B cell (primary cell): ENCODE measurements at regions not wholly inside any gene's neighbourhood (a gene's known extent, or its start where the extent isn't known, plus 50 kb on each side); places are given as distances from the start of the nearest gene placed in this dataset.

Experiments used
- ATAC-seq: fragments of 200-7000 bp; cut with Tn5 transposase; one replicate; pipeline ENCODE4 v1.10.0; 2021; ENCODE audit warnings: low read depth, mild to moderate bottlenecking, moderate number of reproducible peaks, moderate library complexity
- CTCF ChIA-PET: fragments of 350-600 bp; sonication (Branson Sonifier 250); formaldehyde crosslinking; loops from one replicate; lab custom pipeline; 2021; ENCODE audit warnings: antibody characterized with exemption, inconsistent platforms; lab: Charles Lee
- POLR2A ChIA-PET: fragments of 350-600 bp; sonication (Branson Sonifier 250); formaldehyde crosslinking; loops from one replicate; lab custom pipeline; 2021; ENCODE audit warnings: antibody characterized with exemption; lab: Charles Lee
- DNase-seq: peaks from one replicate; pipeline ENCODE4 v3.0.0; 2013
- H2AFZ ChIP-seq: 2 replicates; pipeline ENCODE4 v1.6.1; 2012; ENCODE audit warnings: mild to moderate bottlenecking, low read depth, low read length; ENCODE audit not compliant: insufficient read depth, poor library complexity, severe bottlenecking
- H3K27ac ChIP-seq, 2 donors: 1 replicate in 1 of 2; 2 replicates in 1 of 2; pipeline ENCODE4 v1.5.1; 2012 to 2013; ENCODE audit warnings: low read length in 2 of 2, mild to moderate bottlenecking in 2 of 2, moderate library complexity in 1 of 2
- H3K27me3 ChIP-seq, 4 experiments: fragments of 200-600 bp in 1 of 4; sonication (generic) in 1 of 4; replicated peaks in 1 of 4; 1 replicate in 2 of 4; 2 replicates in 2 of 4; pipeline versions ENCODE4 v1.6.1 to v1.7.0; 2013 to 2016; ENCODE audit warnings: low read length in 3 of 4, mild to moderate bottlenecking in 2 of 4, mixed read lengths in 1 of 4, moderate library complexity in 1 of 4; ENCODE audit not compliant: insufficient read depth in 4 of 4, control insufficient read depth in 3 of 4; ENCODE audit errors: control extremely low read depth in 1 of 4
- H3K36me3 ChIP-seq, 2 experiments: replicated peaks in 1 of 2; 1 replicate in 1 of 2; 2 replicates in 1 of 2; pipeline versions ENCODE4 v1.6.1 to v1.7.1; 2013; ENCODE audit warnings: low read length in 1 of 2; ENCODE audit not compliant: insufficient read depth in 2 of 2, control insufficient read depth in 1 of 2; ENCODE audit errors: control extremely low read depth in 1 of 2, extremely low read depth in 1 of 2
- H3K4me1 ChIP-seq, 2 donors: fragments of 200-600 bp in 1 of 2; sonication (generic) in 1 of 2; 1 replicate in 1 of 2; 2 replicates in 1 of 2; pipeline versions ENCODE4 v1.5.1 to v1.6.1; 2013 to 2017; ENCODE audit warnings: low read length in 2 of 2; ENCODE audit not compliant: control insufficient read depth in 2 of 2, insufficient read depth in 2 of 2
- H3K4me2 ChIP-seq: replicated peaks from 2 replicates; pipeline ENCODE3; 2012; ENCODE audit warnings: mild to moderate bottlenecking, low read depth, low read length; ENCODE audit not compliant: poor library complexity, severe bottlenecking
- H3K4me3 ChIP-seq, 5 experiments: fragments of 200-600 bp in 1 of 5; sonication (generic) in 1 of 5; 1 replicate in 3 of 5; 2 replicates in 2 of 5; pipeline versions ENCODE4 v1.5.1 to v1.7.0; 2011 to 2016; ENCODE audit warnings: low read length in 4 of 5, mild to moderate bottlenecking in 4 of 5, low read depth in 2 of 5, control low read depth in 1 of 5, moderate library complexity in 1 of 5; ENCODE audit not compliant: insufficient read depth in 1 of 5; ENCODE audit errors: control extremely low read depth in 1 of 5, extremely low read depth in 1 of 5
- H3K79me2 ChIP-seq: fragments of 200-600 bp; sonication (generic); one replicate; pipeline ENCODE4 v1.6.0; 2016; ENCODE audit warnings: low read length; ENCODE audit not compliant: control insufficient read depth, insufficient read depth
- H3K9ac ChIP-seq: fragments of 200-600 bp; sonication (generic); 2 replicates; pipeline ENCODE4 v1.6.1; 2017; ENCODE audit warnings: mild to moderate bottlenecking, low read length, moderate library complexity
- H3K9me3 ChIP-seq, 3 donors: one replicate each; pipeline versions ENCODE4 v1.6.1 to v1.7.1; 2013; ENCODE audit warnings: low read length in 2 of 3; ENCODE audit not compliant: control insufficient read depth in 2 of 3, insufficient read depth in 1 of 3; ENCODE audit errors: control extremely low read depth in 1 of 3
- H4K20me1 ChIP-seq: 2 replicates; pipeline ENCODE4 v1.6.0; 2012; ENCODE audit warnings: mild to moderate bottlenecking, low read length; ENCODE audit not compliant: insufficient read depth, control insufficient read depth, poor library complexity, severe bottlenecking
- H3K27ac Mint-ChIP-seq: one replicate; pipeline ENCODE4 v1.8.0; 2021; ENCODE audit warnings: mixed read lengths
- H3K27me3 Mint-ChIP-seq: one replicate; pipeline ENCODE4 v1.8.0; 2021; ENCODE audit warnings: mixed read lengths
- H3K4me1 Mint-ChIP-seq: one replicate; pipeline ENCODE4 v1.8.0; 2021; ENCODE audit warnings: mixed read lengths
- H3K4me3 Mint-ChIP-seq: one replicate; pipeline ENCODE4 v1.8.0; 2021; ENCODE audit warnings: mixed read lengths
- H3K9me3 Mint-ChIP-seq: one replicate; pipeline ENCODE4 v1.8.0; 2022; ENCODE audit warnings: mixed read lengths; ENCODE audit not compliant: insufficient read depth
- CTCF ChIP-seq: fragments of 200-600 bp; IDR thresholded peaks from one replicate; pipeline ENCODE4 v1.8.0; 2022; ENCODE audit warnings: antibody characterized with exemption, mild to moderate bottlenecking
- EZH2 ChIP-seq: IDR thresholded peaks from 2 replicates; pipeline ENCODE4 v1.6.1; 2012; ENCODE audit warnings: borderline replicate concordance, low read depth, mild to moderate bottlenecking, moderate library complexity, low read length; ENCODE audit not compliant: insufficient read depth, poor library complexity, severe bottlenecking
- WGBS: methylation state at CpG from one replicate; pipeline ENCODE4 v1.1.5; 2013; ENCODE audit warnings: missing lambda C conversion rate; ENCODE audit not compliant: insufficient coverage; 5-methylcytosine and 5-hydroxymethylcytosine counted together
- intact Hi-C: fragments of 100-400 bp; cut with micrococcal nuclease; formaldehyde crosslinking; loops from one replicate; pipeline ENCODE4 v1.10.0; 2022

- Histone ChIP-seq H3K4me2 (no peak overlapping the region), H3K9me3 (no peaks in the 10 kb centered on the region), H3K27me3 (no peaks in the 10 kb centered on the region), H3K9ac (no peak overlapping the region), H2AFZ (no peak overlapping the region), H3K27ac (no peak overlapping the region), H3K36me3 (no peaks in the 10 kb centered on the region), H3K4me1 (peaks cover 4 to 5% of the 10 kb centered on the region in 2 donors), H3K4me3 (no peak overlapping the region), H4K20me1 (no peaks in the 10 kb centered on the region), H3K79me2 (no peaks in the 10 kb centered on the region)
- Mint-ChIP-seq H3K4me1 (peaks cover 8% of the 10 kb centered on the region), H3K27me3 (no peaks in the 10 kb centered on the region), H3K9me3 (no peaks in the 10 kb centered on the region), H3K27ac (no peak overlapping the region), H3K4me3 (no peak overlapping the region)
- ChIA-PET POLR2A (no interaction called here), CTCF (interaction anchor here (0.7 kb wide), 1 partner anchor 294 kb away, joined by 3 read pairs; no protein-coding TSS in a partner anchor)
- ATAC-seq (no peak), DNase-seq (no peak)
- 100% methylated on average over 1 of the region's 3 CpGs for WGBS
- intact Hi-C loops = no loop called here
- TF ChIP-seq CTCF (no peak), EZH2 (no peak)
Measured at GRCh38 chr12:93103154-93103553, 174.1 kb upstream of the EEA1 start.

DNA sequence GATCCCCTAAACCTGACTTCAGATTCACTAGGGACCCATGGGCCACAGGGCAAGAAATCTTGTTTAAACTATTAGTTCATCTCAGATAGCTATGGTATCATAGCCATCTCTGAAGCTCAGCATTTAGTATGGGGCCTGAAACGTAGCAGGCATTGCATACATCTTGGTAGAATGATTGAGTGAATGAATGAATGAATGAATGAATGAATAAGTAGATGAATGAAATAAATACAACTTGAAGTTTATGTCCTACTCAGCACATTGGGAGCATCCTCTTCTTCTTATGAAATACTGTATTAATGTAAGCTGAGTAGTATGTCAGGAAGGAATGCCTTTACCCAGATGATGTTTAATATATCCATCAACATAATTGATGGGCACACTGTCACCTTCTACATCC is 175.4 kb upstream of the EEA1 start:
- no peaks in the 10 kb centered on the region for H3K27me3 ChIP-seq
- H4K20me1 ChIP-seq = no peaks in the 10 kb centered on the region
- no peak overlapping the region for H3K4me3 Mint-ChIP-seq
- no peaks in the 10 kb centered on the region for H3K4me1 ChIP-seq
- no peaks in the 10 kb centered on the region for H3K9me3 ChIP-seq
- no peak for TF ChIP-seq EZH2
- TF ChIP-seq CTCF = no peak
- ATAC-seq (no peak), DNase-seq (no peak)
- no peak overlapping the region for H2AFZ ChIP-seq
- 100% methylated on average over 1 of the region's 1 CpG for WGBS
- ChIA-PET CTCF (interaction anchor here (1.0 to 1.4 kb wide), 2 partner anchors 8 to 292 kb away, joined by 3 read pairs; no protein-coding TSS in a partner anchor), POLR2A (interaction anchor here (0.5 kb wide), 1 partner anchor 203 kb away, joined by 3 read pairs; no protein-coding TSS in a partner anchor)
- H3K36me3 ChIP-seq = no peaks in the 10 kb centered on the region
- intact Hi-C loops = no loop called here
- no peak overlapping the region for H3K27ac Mint-ChIP-seq
- H3K9me3 Mint-ChIP-seq = no peaks in the 10 kb centered on the region
- H3K27ac ChIP-seq = no peak overlapping the region
- H3K79me2 ChIP-seq = no peaks in the 10 kb centered on the region
- H3K4me3 ChIP-seq = no peak overlapping the region
- no peak overlapping the region for H3K9ac ChIP-seq
- H3K4me2 ChIP-seq = no peak overlapping the region
- H3K4me1 Mint-ChIP-seq = no peaks in the 10 kb centered on the region
- no peaks in the 10 kb centered on the region for H3K27me3 Mint-ChIP-seq
